ENCODE measurements at regions not wholly inside any gene's neighbourhood (a gene's known extent, or its start where the extent isn't known, plus 50 kb on each side); places are given as distances from the start of the nearest gene placed in this dataset.

GRCh38 chr13:112005925-112006324 is 61.0 kb upstream of the SOX1 start:
- DNase-seq = no peak

GRCh38 chr13:112007191-112007590 is 59.8 kb upstream of the SOX1 start:
- DNase-seq = no peak

GRCh38 chr13:112010714-112011113 is 56.2 kb upstream of the SOX1 start:
- no peak for DNase-seq

- DNase-seq = no peak
These were observed 54.8 kb upstream of the SOX1 start for GRCh38 chr13:112012016-112012704.

GRCh38 chr13:112012705-112013085 is 54.3 kb upstream of the SOX1 start:
- no peak for DNase-seq

GRCh38 chr13:112013665-112014064 is 53.3 kb upstream of the SOX1 start:
- no peak for DNase-seq

- DNase-seq = no peak
These were observed 52.1 kb upstream of the SOX1 start for GRCh38 chr13:112014857-112015256.
